ENCODE measurements at regions not wholly inside any gene's neighbourhood (a gene's known extent, or its start where the extent isn't known, plus 50 kb on each side); places are given as distances from the start of the nearest gene placed in this dataset.

- TF ChIP-seq, protein P1, sequence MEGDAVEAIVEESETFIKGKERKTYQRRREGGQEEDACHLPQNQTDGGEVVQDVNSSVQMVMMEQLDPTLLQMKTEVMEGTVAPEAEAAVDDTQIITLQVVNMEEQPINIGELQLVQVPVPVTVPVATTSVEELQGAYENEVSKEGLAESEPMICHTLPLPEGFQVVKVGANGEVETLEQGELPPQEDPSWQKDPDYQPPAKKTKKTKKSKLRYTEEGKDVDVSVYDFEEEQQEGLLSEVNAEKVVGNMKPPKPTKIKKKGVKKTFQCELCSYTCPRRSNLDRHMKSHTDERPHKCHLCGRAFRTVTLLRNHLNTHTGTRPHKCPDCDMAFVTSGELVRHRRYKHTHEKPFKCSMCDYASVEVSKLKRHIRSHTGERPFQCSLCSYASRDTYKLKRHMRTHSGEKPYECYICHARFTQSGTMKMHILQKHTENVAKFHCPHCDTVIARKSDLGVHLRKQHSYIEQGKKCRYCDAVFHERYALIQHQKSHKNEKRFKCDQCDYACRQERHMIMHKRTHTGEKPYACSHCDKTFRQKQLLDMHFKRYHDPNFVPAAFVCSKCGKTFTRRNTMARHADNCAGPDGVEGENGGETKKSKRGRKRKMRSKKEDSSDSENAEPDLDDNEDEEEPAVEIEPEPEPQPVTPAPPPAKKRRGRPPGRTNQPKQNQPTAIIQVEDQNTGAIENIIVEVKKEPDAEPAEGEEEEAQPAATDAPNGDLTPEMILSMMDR (IDR thresholded peaks at IDR 0.05) = no peak
- TF ChIP-seq POLR2AphosphoS5 (IDR thresholded peaks at IDR 0.05) = no peak
- TF ChIP-seq POLR2A (IDR thresholded peaks at IDR 0.05) = no peak
Measured at GRCh38 chr18:77340815-77341214, 91.2 kb downstream of the GALR1 start.
